ENCODE measurements at regions not wholly inside any gene's neighbourhood (a gene's known extent, or its start where the extent isn't known, plus 50 kb on each side); places are given as distances from the start of the nearest gene placed in this dataset.

- Mint-ChIP-seq H3K4me1 (no peaks in the 10 kb centered on the region), H3K27me3 (no peaks in the 10 kb centered on the region)
Observed at GRCh38 chr1:30523055-30524020, 200.0 kb downstream of the MATN1 start.

DNA sequence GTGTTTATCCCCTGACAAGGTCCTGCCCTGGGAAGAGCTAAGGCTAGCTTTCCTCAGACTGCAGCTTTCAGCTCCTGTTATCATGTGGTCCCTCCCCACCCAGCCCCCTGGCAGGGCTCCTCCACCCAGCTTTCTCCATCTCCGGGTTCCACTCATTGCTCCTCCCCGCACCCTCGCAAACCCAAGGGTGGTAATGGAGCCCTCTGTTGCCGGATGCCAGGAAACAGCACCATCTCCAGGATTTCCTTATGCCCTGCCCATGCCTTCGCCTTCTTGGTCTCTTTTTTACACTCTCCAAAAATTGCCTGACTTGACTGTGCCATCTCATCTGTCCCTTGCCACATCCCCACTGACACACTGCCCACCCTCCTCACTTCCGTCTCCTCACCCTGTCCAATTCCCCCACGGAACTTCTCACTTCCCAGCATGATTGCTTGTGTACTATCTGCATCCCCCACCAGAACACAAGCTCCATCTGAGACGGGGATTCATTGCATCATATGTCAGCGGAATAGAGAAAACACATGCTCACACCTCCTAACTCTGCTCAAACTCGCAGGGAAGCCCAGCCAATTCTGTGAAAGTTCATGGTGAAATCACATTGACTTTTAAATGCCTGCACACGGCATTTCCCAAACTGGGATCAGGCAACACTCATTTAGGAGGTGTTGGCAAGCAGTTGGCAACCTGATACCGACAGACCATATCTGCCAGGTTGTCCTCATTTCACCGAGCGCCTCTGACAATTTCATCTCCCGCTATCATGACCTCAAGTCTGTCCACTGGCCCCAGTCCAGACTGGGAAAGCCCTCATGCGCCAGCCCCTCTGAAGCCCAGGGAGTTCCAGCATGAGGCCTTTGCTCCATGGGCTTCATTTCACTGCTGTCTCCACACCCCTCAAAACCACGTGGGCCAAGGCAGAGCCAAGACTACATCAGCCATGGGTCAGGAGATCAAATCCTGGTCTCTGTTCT lies 201.1 kb downstream of the MATN1 start:
- Histone ChIP-seq H3K27me3 (ENCODE audit: control insufficient read depth, insufficient read depth, low read length) (no peaks in the 10 kb centered on the region), H3K4me1 (ENCODE audit: control insufficient read depth, insufficient read depth, low read length, poor library complexity, severe bottlenecking) (no peaks in the 10 kb centered on the region), H3K36me3 (ENCODE audit: control insufficient read depth, insufficient read depth, low read length) (no peaks in the 10 kb centered on the region), H3K4me3 (ENCODE audit: low read depth, low read length) (no peak overlapping the region), H3K9me3 (ENCODE audit: control insufficient read depth in 2 of 2, low read length in 2 of 2) (no peaks in the 10 kb centered on the region), H3K27ac (ENCODE audit: insufficient read depth, low read length, poor library complexity, severe bottlenecking) (no peak overlapping the region)
- Mint-ChIP-seq H3K4me1 (no peaks in the 10 kb centered on the region), H3K9me3 (peaks cover 0 to 1% (median 0%) of the 10 kb centered on the region in 7 donors), H3K27me3 (peaks cover 4% of the 10 kb centered on the region), H3K27ac (no peak overlapping the region), H3K36me3 (no peaks in the 10 kb centered on the region), H3K4me3 (no peak overlapping the region)
- DNase-seq (no peak), ATAC-seq (ENCODE audit: low read depth in 2 of 2) (no peak)

More at GRCh38 chr1:30523055-30524020, 200.0 kb downstream of the MATN1 start:
- ATAC-seq (ENCODE audit: low read depth in 2 of 2), result no peak
- Mint-ChIP-seq H3K27ac (no peak overlapping the region), H3K9me3 (peaks cover 0 to 1% (median 0%) of the 10 kb centered on the region in 7 donors), H3K36me3 (no peaks in the 10 kb centered on the region), H3K4me3 (no peak overlapping the region)
- Histone ChIP-seq H3K4me3 (ENCODE audit: low read depth, low read length) (no peak overlapping the region), H3K9me3 (ENCODE audit: control insufficient read depth in 2 of 2, low read length in 2 of 2) (no peaks in the 10 kb centered on the region), H3K27me3 (ENCODE audit: control insufficient read depth, insufficient read depth, low read length) (no peaks in the 10 kb centered on the region), H3K36me3 (ENCODE audit: control insufficient read depth, insufficient read depth, low read length) (no peaks in the 10 kb centered on the region), H3K27ac (ENCODE audit: insufficient read depth, low read length, poor library complexity, severe bottlenecking) (no peak overlapping the region), H3K4me1 (ENCODE audit: control insufficient read depth, insufficient read depth, low read length, poor library complexity, severe bottlenecking) (no peaks in the 10 kb centered on the region)
- DNase-seq, result no peak

GRCh38 chr1:30521261-30521865 lies 202.0 kb downstream of the MATN1 start:
- H3K27me3 ChIP-seq (ENCODE audit: control insufficient read depth, insufficient read depth, low read length), result no peaks in the 10 kb centered on the region
- H3K4me3 ChIP-seq (ENCODE audit: low read depth, low read length), result no peak overlapping the region
- no peaks in the 10 kb centered on the region for H3K4me1 Mint-ChIP-seq
- no peaks in the 10 kb centered on the region for H3K36me3 ChIP-seq (ENCODE audit: control insufficient read depth, insufficient read depth, low read length)
- H3K27me3 Mint-ChIP-seq, result peaks cover 4% of the 10 kb centered on the region
- no peak overlapping the region for H3K27ac ChIP-seq (ENCODE audit: insufficient read depth, low read length, poor library complexity, severe bottlenecking)
- H3K4me1 ChIP-seq (ENCODE audit: control insufficient read depth, insufficient read depth, low read length, poor library complexity, severe bottlenecking), result no peaks in the 10 kb centered on the region
- H3K27ac Mint-ChIP-seq, result no peak overlapping the region
- no peaks in the 10 kb centered on the region for H3K36me3 Mint-ChIP-seq
- DNase-seq (no peak), ATAC-seq (ENCODE audit: low read depth in 2 of 2) (no peak)
- H3K4me3 Mint-ChIP-seq, result no peak overlapping the region
- H3K9me3 Mint-ChIP-seq, result peaks cover 0 to 1% (median 0%) of the 10 kb centered on the region in 7 donors
- H3K9me3 ChIP-seq (ENCODE audit: control insufficient read depth in 2 of 2, low read length in 2 of 2), result no peaks in the 10 kb centered on the region

DNA sequence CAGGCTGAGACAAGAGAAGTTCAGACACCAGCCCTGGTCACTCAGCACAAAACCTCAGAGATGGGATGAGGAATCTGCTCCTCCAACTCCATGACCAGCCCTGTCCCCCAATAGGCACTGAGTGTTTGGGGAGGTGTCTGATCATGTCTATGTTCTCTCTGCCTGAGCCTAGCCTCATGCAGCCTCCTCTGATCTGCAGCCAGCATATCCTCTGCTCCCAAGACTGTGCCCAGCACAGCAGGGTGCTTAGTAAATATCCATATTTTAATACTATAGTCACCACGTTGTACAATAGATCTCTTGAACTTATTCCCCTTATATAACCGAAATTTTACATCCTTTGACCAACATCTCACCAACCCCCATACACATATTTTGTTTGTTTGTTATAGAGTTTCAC lies 202.9 kb downstream of the MATN1 start:
- no peak for DNase-seq
- Mint-ChIP-seq H3K36me3 (no peaks in the 10 kb centered on the region), H3K27me3 (peaks cover 4% of the 10 kb centered on the region), H3K27ac (no peak overlapping the region), H3K4me1 (no peaks in the 10 kb centered on the region), H3K4me3 (no peak overlapping the region), H3K9me3 (peaks cover 0 to 1% (median 0%) of the 10 kb centered on the region in 7 donors)
- Histone ChIP-seq H3K4me3 (ENCODE audit: low read depth, low read length) (no peak overlapping the region), H3K4me1 (ENCODE audit: control insufficient read depth, insufficient read depth, low read length, poor library complexity, severe bottlenecking) (no peaks in the 10 kb centered on the region), H3K27me3 (ENCODE audit: control insufficient read depth, insufficient read depth, low read length) (no peaks in the 10 kb centered on the region), H3K36me3 (ENCODE audit: control insufficient read depth, insufficient read depth, low read length) (no peaks in the 10 kb centered on the region), H3K27ac (ENCODE audit: insufficient read depth, low read length, poor library complexity, severe bottlenecking) (no peak overlapping the region), H3K9me3 (ENCODE audit: control insufficient read depth in 2 of 2, low read length in 2 of 2) (no peaks in the 10 kb centered on the region)
- no peak for ATAC-seq (ENCODE audit: low read depth in 2 of 2)

GRCh38 chr1:30519201-30519763 lies 204.1 kb downstream of the MATN1 start:
- no peak overlapping the region for H3K4me3 Mint-ChIP-seq
- Histone ChIP-seq H3K36me3 (ENCODE audit: control insufficient read depth, insufficient read depth, low read length) (no peaks in the 10 kb centered on the region), H3K9me3 (ENCODE audit: control insufficient read depth in 2 of 2, low read length in 2 of 2) (no peaks in the 10 kb centered on the region), H3K27me3 (ENCODE audit: control insufficient read depth, insufficient read depth, low read length) (no peaks in the 10 kb centered on the region), H3K4me3 (ENCODE audit: low read depth, low read length) (no peak overlapping the region), H3K4me1 (ENCODE audit: control insufficient read depth, insufficient read depth, low read length, poor library complexity, severe bottlenecking) (no peaks in the 10 kb centered on the region), H3K27ac (ENCODE audit: insufficient read depth, low read length, poor library complexity, severe bottlenecking) (no peak overlapping the region)
- H3K9me3 Mint-ChIP-seq, result no peaks in the 10 kb centered on the region
- ATAC-seq (ENCODE audit: low read depth in 2 of 2) (no peak), DNase-seq (no peak)
- peaks cover 4% of the 10 kb centered on the region for H3K27me3 Mint-ChIP-seq
- no peaks in the 10 kb centered on the region for H3K36me3 Mint-ChIP-seq
- no peak overlapping the region for H3K27ac Mint-ChIP-seq
- no peaks in the 10 kb centered on the region for H3K4me1 Mint-ChIP-seq

DNA sequence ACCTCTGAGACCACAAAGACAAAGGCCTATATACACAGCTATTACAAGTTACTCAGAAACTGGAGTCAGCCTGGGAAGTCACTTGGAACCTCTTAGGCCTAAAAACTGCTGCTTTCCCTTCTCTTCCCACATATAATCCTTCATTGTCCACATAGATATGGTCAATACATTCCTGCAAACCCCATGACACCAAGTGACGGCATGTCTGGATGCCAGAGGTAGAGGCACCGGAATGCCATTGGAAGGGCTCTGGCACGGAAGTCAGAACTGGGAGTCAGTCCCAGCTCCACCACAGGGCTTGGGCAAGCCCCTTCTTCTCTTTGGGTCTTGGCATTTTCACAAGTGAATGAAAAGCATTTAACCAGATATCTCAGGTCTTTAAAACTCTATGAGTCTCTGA lies 204.7 kb downstream of the MATN1 start:
- DNase-seq, result no peak
- no peaks in the 10 kb centered on the region for H3K36me3 ChIP-seq (ENCODE audit: control insufficient read depth, insufficient read depth, low read length)
- no peaks in the 10 kb centered on the region for H3K4me1 ChIP-seq (ENCODE audit: control insufficient read depth, insufficient read depth, low read length, poor library complexity, severe bottlenecking)
- no peaks in the 10 kb centered on the region for H3K9me3 ChIP-seq (ENCODE audit: control insufficient read depth in 2 of 2, low read length in 2 of 2)
- H3K9me3 Mint-ChIP-seq, result no peaks in the 10 kb centered on the region
- H3K27ac ChIP-seq (ENCODE audit: insufficient read depth, low read length, poor library complexity, severe bottlenecking), result no peak overlapping the region
- H3K4me3 Mint-ChIP-seq, result no peak overlapping the region
- no peak for ATAC-seq (ENCODE audit: low read depth in 2 of 2)
- no peaks in the 10 kb centered on the region for H3K27me3 ChIP-seq (ENCODE audit: control insufficient read depth, insufficient read depth, low read length)
- no peaks in the 10 kb centered on the region for H3K36me3 Mint-ChIP-seq
- H3K4me1 Mint-ChIP-seq, result no peaks in the 10 kb centered on the region
- peaks cover 4% of the 10 kb centered on the region for H3K27me3 Mint-ChIP-seq
- no peak overlapping the region for H3K4me3 ChIP-seq (ENCODE audit: low read depth, low read length)
- no peak overlapping the region for H3K27ac Mint-ChIP-seq

- H3K4me3 ChIP-seq (ENCODE audit: low read depth, low read length), result no peak overlapping the region
- H3K9me3 ChIP-seq (ENCODE audit: control insufficient read depth in 2 of 2, low read length in 2 of 2), result no peaks in the 10 kb centered on the region
- no peak overlapping the region for H3K27ac ChIP-seq (ENCODE audit: insufficient read depth, low read length, poor library complexity, severe bottlenecking)
- Mint-ChIP-seq H3K9me3 (no peaks in the 10 kb centered on the region), H3K4me3 (no peak overlapping the region), H3K36me3 (no peaks in the 10 kb centered on the region), H3K4me1 (no peaks in the 10 kb centered on the region), H3K27me3 (peaks cover 4% of the 10 kb centered on the region), H3K27ac (no peak overlapping the region)
- DNase-seq (no peak), ATAC-seq (ENCODE audit: low read depth in 2 of 2) (no peak)
- no peaks in the 10 kb centered on the region for H3K4me1 ChIP-seq (ENCODE audit: control insufficient read depth, insufficient read depth, low read length, poor library complexity, severe bottlenecking)
- H3K36me3 ChIP-seq (ENCODE audit: control insufficient read depth, insufficient read depth, low read length), result no peaks in the 10 kb centered on the region
- H3K27me3 ChIP-seq (ENCODE audit: control insufficient read depth, insufficient read depth, low read length), result no peaks in the 10 kb centered on the region
Observed at GRCh38 chr1:30518186-30518585, 205.2 kb downstream of the MATN1 start.
